Glutamatergic neuron (in vitro differentiated cells): ENCODE measurements at regions not wholly inside any gene's neighbourhood (a gene's known extent, or its start where the extent isn't known, plus 50 kb on each side); places are given as distances from the start of the nearest gene placed in this dataset.

Source experiments
- DNase-seq: peaks from one replicate; pipeline ENCODE4 v3.0.0; 2022
- H3K27ac Mint-ChIP-seq: one replicate; pipeline ENCODE4 v1.8.0; 2020; ENCODE audit warnings: mild to moderate bottlenecking, mixed read lengths, inconsistent platforms; ENCODE audit not compliant: unreplicated experiment
- H3K27me3 Mint-ChIP-seq: one replicate; pipeline ENCODE4 v1.8.0; 2020; ENCODE audit warnings: mild to moderate bottlenecking, moderate library complexity, mixed read lengths, inconsistent platforms; ENCODE audit not compliant: unreplicated experiment
- H3K36me3 Mint-ChIP-seq: one replicate; pipeline ENCODE4 v1.8.0; 2020; ENCODE audit warnings: mild to moderate bottlenecking, mixed read lengths, inconsistent platforms; ENCODE audit not compliant: unreplicated experiment
- H3K4me1 Mint-ChIP-seq: one replicate; pipeline ENCODE4 v1.8.0; 2020; ENCODE audit warnings: mild to moderate bottlenecking, low read depth, mixed read lengths, inconsistent platforms; ENCODE audit not compliant: unreplicated experiment
- H3K4me3 Mint-ChIP-seq: one replicate; pipeline ENCODE4 v1.8.0; 2020; ENCODE audit warnings: mild to moderate bottlenecking, mixed read lengths, inconsistent platforms; ENCODE audit not compliant: unreplicated experiment
- H3K9me3 Mint-ChIP-seq: one replicate; pipeline ENCODE4 v1.8.0; 2020; ENCODE audit warnings: mild to moderate bottlenecking, moderate library complexity, mixed read lengths, inconsistent platforms; ENCODE audit not compliant: unreplicated experiment
- TF ChIP-seq, protein P1 (sequence below): fragments of 200-600 bp; sonication (generic); IDR thresholded peaks from one replicate; pipeline ENCODE4 v1.5.0; 2021; ENCODE audit not compliant: partially characterized antibody, unreplicated experiment

DNA sequence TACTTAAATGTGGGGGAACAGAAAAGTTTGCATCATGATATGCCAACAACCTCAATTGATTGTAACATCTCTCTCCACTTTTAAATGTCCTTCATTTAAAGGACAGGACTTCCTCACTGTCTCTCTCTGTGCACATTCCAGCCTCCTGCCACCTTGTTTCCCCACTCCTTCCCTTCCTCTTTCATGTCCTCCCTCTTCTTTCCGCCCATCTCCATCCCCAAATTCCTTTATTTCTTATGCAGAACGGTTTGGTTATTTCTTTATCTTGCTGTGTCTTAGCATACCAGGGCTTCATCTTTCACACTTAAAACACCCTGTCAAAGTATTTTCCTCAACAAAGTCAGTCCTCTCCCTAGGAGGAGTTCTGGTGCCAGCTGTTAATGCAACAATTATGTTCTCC lies 293.8 kb downstream of the NXPE2 start:
- TF ChIP-seq, protein P1, sequence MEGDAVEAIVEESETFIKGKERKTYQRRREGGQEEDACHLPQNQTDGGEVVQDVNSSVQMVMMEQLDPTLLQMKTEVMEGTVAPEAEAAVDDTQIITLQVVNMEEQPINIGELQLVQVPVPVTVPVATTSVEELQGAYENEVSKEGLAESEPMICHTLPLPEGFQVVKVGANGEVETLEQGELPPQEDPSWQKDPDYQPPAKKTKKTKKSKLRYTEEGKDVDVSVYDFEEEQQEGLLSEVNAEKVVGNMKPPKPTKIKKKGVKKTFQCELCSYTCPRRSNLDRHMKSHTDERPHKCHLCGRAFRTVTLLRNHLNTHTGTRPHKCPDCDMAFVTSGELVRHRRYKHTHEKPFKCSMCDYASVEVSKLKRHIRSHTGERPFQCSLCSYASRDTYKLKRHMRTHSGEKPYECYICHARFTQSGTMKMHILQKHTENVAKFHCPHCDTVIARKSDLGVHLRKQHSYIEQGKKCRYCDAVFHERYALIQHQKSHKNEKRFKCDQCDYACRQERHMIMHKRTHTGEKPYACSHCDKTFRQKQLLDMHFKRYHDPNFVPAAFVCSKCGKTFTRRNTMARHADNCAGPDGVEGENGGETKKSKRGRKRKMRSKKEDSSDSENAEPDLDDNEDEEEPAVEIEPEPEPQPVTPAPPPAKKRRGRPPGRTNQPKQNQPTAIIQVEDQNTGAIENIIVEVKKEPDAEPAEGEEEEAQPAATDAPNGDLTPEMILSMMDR, result no peak
- Mint-ChIP-seq H3K9me3 (no peaks in the 10 kb centered on the region), H3K36me3 (no peaks in the 10 kb centered on the region), H3K27ac (no peak overlapping the region), H3K4me1 (no peaks in the 10 kb centered on the region), H3K27me3 (no peaks in the 10 kb centered on the region), H3K4me3 (no peak overlapping the region)
- no peak for DNase-seq

DNA sequence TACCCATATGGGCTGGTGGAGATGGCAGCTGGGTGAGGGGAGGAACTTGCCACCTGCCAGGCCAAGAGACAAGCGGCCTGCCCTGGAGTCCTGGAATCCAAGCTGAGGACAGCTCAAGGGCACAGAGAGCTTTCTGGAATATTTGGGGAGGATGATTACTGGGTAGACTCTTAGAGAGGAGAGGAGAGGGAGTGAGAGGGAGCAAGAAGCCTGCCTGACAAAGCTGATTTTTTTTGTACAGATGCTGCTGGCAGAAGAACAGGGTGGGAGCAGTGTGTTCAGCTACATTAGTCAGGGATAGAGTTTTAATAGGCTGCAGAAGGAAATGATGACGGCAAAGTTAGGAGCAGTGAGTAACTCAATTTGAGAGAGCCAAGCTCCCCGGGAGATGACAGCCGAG lies 299.3 kb downstream of the NXPE2 start:
- Mint-ChIP-seq H3K36me3 (peaks cover 6% of the 10 kb centered on the region), H3K4me3 (no peak overlapping the region), H3K4me1 (no peaks in the 10 kb centered on the region), H3K27me3 (no peaks in the 10 kb centered on the region), H3K27ac (no peak overlapping the region), H3K9me3 (peaks cover 3% of the 10 kb centered on the region)
- TF ChIP-seq, protein P1, result no peak
- no peak for DNase-seq

DNA sequence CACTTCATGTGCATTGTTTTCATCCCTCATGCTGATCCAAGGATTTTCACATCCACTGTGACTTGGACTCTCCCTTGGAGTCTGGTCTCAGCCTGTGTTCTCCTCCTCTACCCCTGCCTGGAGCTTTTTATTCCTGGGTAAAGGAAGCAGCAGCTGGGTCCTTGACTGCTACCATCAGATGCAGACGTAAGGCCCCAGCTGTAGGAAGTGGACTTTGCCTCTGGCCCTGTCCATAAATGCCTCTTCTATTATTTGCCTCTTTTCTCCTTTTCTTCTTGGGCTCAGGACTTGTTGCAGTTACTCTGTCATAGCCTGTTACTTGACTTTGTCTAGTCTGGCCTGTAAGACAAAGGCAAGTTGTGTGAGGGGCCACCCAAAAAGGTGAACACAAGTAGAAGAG lies 303.8 kb downstream of the NXPE2 start:
- TF ChIP-seq, protein P1, result no peak
- Mint-ChIP-seq H3K36me3 (peaks cover 6% of the 10 kb centered on the region), H3K4me1 (no peaks in the 10 kb centered on the region), H3K27ac (no peak overlapping the region), H3K9me3 (peaks cover 3% of the 10 kb centered on the region), H3K4me3 (no peak overlapping the region), H3K27me3 (no peaks in the 10 kb centered on the region)
- DNase-seq, result no peak

GRCh38 chr11:114984611-114985163 lies 306.4 kb downstream of the NXPE2 start:
- no peak for DNase-seq
- H3K9me3 Mint-ChIP-seq, result peaks cover 1% of the 10 kb centered on the region
- no peaks in the 10 kb centered on the region for H3K36me3 Mint-ChIP-seq
- TF ChIP-seq, protein P1, result no peak
- H3K27ac Mint-ChIP-seq, result no peak overlapping the region
- H3K4me1 Mint-ChIP-seq, result peaks cover 4% of the 10 kb centered on the region
- no peak overlapping the region for H3K4me3 Mint-ChIP-seq
- H3K27me3 Mint-ChIP-seq, result no peaks in the 10 kb centered on the region

GRCh38 chr11:114986365-114986764 lies 308.0 kb downstream of the NXPE2 start:
- peaks cover 4% of the 10 kb centered on the region for H3K4me1 Mint-ChIP-seq
- no peaks in the 10 kb centered on the region for H3K27me3 Mint-ChIP-seq
- H3K4me3 Mint-ChIP-seq, result no peak overlapping the region
- no peak for DNase-seq
- no peak overlapping the region for H3K27ac Mint-ChIP-seq
- peaks cover 1% of the 10 kb centered on the region for H3K9me3 Mint-ChIP-seq
- H3K36me3 Mint-ChIP-seq, result no peaks in the 10 kb centered on the region
- TF ChIP-seq, protein P1, result no peak
